Thymus (tissue), 11 donors: ENCODE measurements at regions not wholly inside any gene's neighbourhood (a gene's known extent, or its start where the extent isn't known, plus 50 kb on each side); places are given as distances from the start of the nearest gene placed in this dataset.

Source experiments
- DNase-seq, 9 donors: peaks; one replicate each; pipeline ENCODE4 v3.0.0-alpha.2; 2013; ENCODE audit warnings: low spot score in 9 of 9, low read depth in 6 of 9, missing footprints in 1 of 9
- H3K27ac ChIP-seq, 2 donors: one replicate each; pipeline ENCODE4 v1.5.1; 2013; ENCODE audit warnings: control low read depth in 1 of 2, low read depth in 1 of 2, low read length in 1 of 2, mild to moderate bottlenecking in 1 of 2, moderate library complexity in 1 of 2
- H3K27me3 ChIP-seq, 2 donors: one replicate each; pipeline ENCODE4 v1.5.1; 2013; ENCODE audit warnings: low read length in 1 of 2; ENCODE audit not compliant: control insufficient read depth in 2 of 2, insufficient read depth in 1 of 2
- H3K36me3 ChIP-seq, 2 donors: one replicate each; pipeline ENCODE4 v1.5.1; 2013; ENCODE audit warnings: low read length in 1 of 2, mild to moderate bottlenecking in 1 of 2, moderate library complexity in 1 of 2; ENCODE audit not compliant: control insufficient read depth in 2 of 2, insufficient read depth in 2 of 2
- H3K4me1 ChIP-seq, 2 donors: one replicate each; pipeline ENCODE4 v1.5.1; 2013; ENCODE audit warnings: low read length in 2 of 2; ENCODE audit not compliant: control insufficient read depth in 2 of 2, insufficient read depth in 2 of 2
- H3K4me3 ChIP-seq, 2 donors: one replicate each; pipeline ENCODE4 v1.5.1; 2013; ENCODE audit warnings: low read length in 2 of 2, control low read depth in 1 of 2, mild to moderate bottlenecking in 1 of 2
- H3K9me3 ChIP-seq, 2 donors: one replicate each; pipeline ENCODE4 v1.5.1; 2013; ENCODE audit warnings: low read length in 1 of 2, mild to moderate bottlenecking in 1 of 2; ENCODE audit not compliant: control insufficient read depth in 2 of 2, insufficient read depth in 1 of 2
- WGBS: extraction: QIAGEN DNeasy Blood & Tissue Kit; methylation state at CpG from one replicate; pipeline ENCODE4 v1.1.7; 2013; 5-methylcytosine and 5-hydroxymethylcytosine counted together
- donor health status: healthy.

- H3K4me1 ChIP-seq, result no peaks in the 10 kb centered on the region
- H3K27me3 ChIP-seq, result no peaks in the 10 kb centered on the region
- DNase-seq, result no peak
- no peak overlapping the region for H3K27ac ChIP-seq
- H3K4me3 ChIP-seq, result no peak overlapping the region
- H3K9me3 ChIP-seq, result no peaks in the 10 kb centered on the region
- 98% methylated on average over 3 of the region's 3 CpGs for WGBS
- no peaks in the 10 kb centered on the region for H3K36me3 ChIP-seq
Observed at GRCh38 chr1:58003988-58004387, 542.5 kb downstream of the OMA1 start.

GRCh38 chr1:58003059-58003458 lies 543.5 kb downstream of the OMA1 start:
- WGBS, result 83% methylated on average over 3 of the region's 3 CpGs
- Histone ChIP-seq H3K36me3 (no peaks in the 10 kb centered on the region), H3K27me3 (no peaks in the 10 kb centered on the region), H3K27ac (no peak overlapping the region), H3K9me3 (no peaks in the 10 kb centered on the region), H3K4me3 (no peak overlapping the region), H3K4me1 (no peaks in the 10 kb centered on the region)
- DNase-seq, result no peak

GRCh38 chr1:58000821-58001220 lies 545.7 kb downstream of the OMA1 start:
- Histone ChIP-seq H3K27ac (no peak overlapping the region), H3K9me3 (no peaks in the 10 kb centered on the region), H3K36me3 (no peaks in the 10 kb centered on the region), H3K27me3 (no peaks in the 10 kb centered on the region), H3K4me1 (no peaks in the 10 kb centered on the region), H3K4me3 (no peak overlapping the region)
- DNase-seq, result no peak
- WGBS, result 90% methylated on average over 1 of the region's 1 CpG

GRCh38 chr1:58000116-58000515 lies 546.4 kb downstream of the OMA1 start:
- Histone ChIP-seq H3K9me3 (no peaks in the 10 kb centered on the region), H3K4me1 (no peaks in the 10 kb centered on the region), H3K36me3 (no peaks in the 10 kb centered on the region), H3K27ac (no peak overlapping the region), H3K4me3 (no peak overlapping the region), H3K27me3 (no peaks in the 10 kb centered on the region)
- WGBS, result 95% methylated on average over 1 of the region's 1 CpG
- no peak for DNase-seq

- WGBS, result 90% methylated on average over 2 of the region's 2 CpGs
- Histone ChIP-seq H3K4me3 (no peak overlapping the region), H3K36me3 (no peaks in the 10 kb centered on the region), H3K9me3 (no peaks in the 10 kb centered on the region), H3K27ac (no peak overlapping the region), H3K4me1 (no peaks in the 10 kb centered on the region), H3K27me3 (no peaks in the 10 kb centered on the region)
- DNase-seq, result no peak
Observed at GRCh38 chr1:57996400-57996799, 550.1 kb downstream of the OMA1 start.

GRCh38 chr1:57991289-57991688 lies 555.2 kb downstream of the OMA1 start:
- no peak overlapping the region for H3K27ac ChIP-seq
- H3K27me3 ChIP-seq, result no peaks in the 10 kb centered on the region
- no peak for DNase-seq
- no peak overlapping the region for H3K4me3 ChIP-seq
- 93% methylated on average over 7 of the region's 7 CpGs for WGBS
- no peaks in the 10 kb centered on the region for H3K9me3 ChIP-seq
- no peaks in the 10 kb centered on the region for H3K4me1 ChIP-seq
- no peaks in the 10 kb centered on the region for H3K36me3 ChIP-seq

- H3K4me1 ChIP-seq, result no peaks in the 10 kb centered on the region
Observed at GRCh38 chr1:57989877-57990276, 556.6 kb downstream of the OMA1 start.

GRCh38 chr1:57987523-57987922 lies 559.0 kb downstream of the OMA1 start:
- no peaks in the 10 kb centered on the region for H3K36me3 ChIP-seq
- no peak for DNase-seq
- no peaks in the 10 kb centered on the region for H3K9me3 ChIP-seq
- no peak overlapping the region for H3K27ac ChIP-seq
- WGBS, result 70% methylated on average over 4 of the region's 4 CpGs
- no peaks in the 10 kb centered on the region for H3K4me1 ChIP-seq
- H3K4me3 ChIP-seq, result no peak overlapping the region
- H3K27me3 ChIP-seq, result no peaks in the 10 kb centered on the region

More at GRCh38 chr1:57989877-57990276, 556.6 kb downstream of the OMA1 start:
- WGBS, result 95% methylated on average over 1 of the region's 1 CpG
- Histone ChIP-seq H3K36me3 (no peaks in the 10 kb centered on the region), H3K27ac (no peak overlapping the region), H3K27me3 (no peaks in the 10 kb centered on the region), H3K4me3 (no peak overlapping the region), H3K9me3 (no peaks in the 10 kb centered on the region)
- DNase-seq, result no peak

GRCh38 chr1:57986432-57986831 lies 560.1 kb downstream of the OMA1 start:
- no peaks in the 10 kb centered on the region for H3K9me3 ChIP-seq
- 5% methylated on average over 5 of the region's 5 CpGs for whole genome bisulfite sequencing
- no peaks in the 10 kb centered on the region for H3K36me3 ChIP-seq

GRCh38 chr1:57984277-57984676 lies 560.4 kb upstream of the DAB1 start:
- no peak overlapping the region for H3K27ac ChIP-seq
- no peak overlapping the region for H3K4me3 ChIP-seq
- no peaks in the 10 kb centered on the region for H3K4me1 ChIP-seq
- H3K36me3 ChIP-seq, result no peaks in the 10 kb centered on the region
- no peaks in the 10 kb centered on the region for H3K9me3 ChIP-seq
- no peaks in the 10 kb centered on the region for H3K27me3 ChIP-seq
- no peak for DNase-seq

More at GRCh38 chr1:57986432-57986831, 560.1 kb downstream of the OMA1 start:
- H3K4me3 ChIP-seq, result no peak overlapping the region
- peak in 3 of 9 donors; percentile 0 to 21 (median 6) for DNase-seq
- H3K4me1 ChIP-seq, result no peaks in the 10 kb centered on the region
- no peak overlapping the region for H3K27ac ChIP-seq
- H3K27me3 ChIP-seq, result no peaks in the 10 kb centered on the region
